PC-9 (cell line): ENCODE measurements at regions not wholly inside any gene's neighbourhood (a gene's known extent, or its start where the extent isn't known, plus 50 kb on each side); places are given as distances from the start of the nearest gene placed in this dataset.

Experiments used
- EZH2 ChIP-seq: fragments of 200-600 bp; sonication (generic); IDR thresholded peaks from 2 replicates; pipeline ENCODE4 v1.8.0; 2017; ENCODE audit warnings: antibody characterized with exemption, low read depth
- TF ChIP-seq, protein P1 (sequence below): fragments of 200-600 bp; sonication (generic); conservative IDR thresholded peaks from 2 replicates; pipeline ENCODE4 v1.6.1; 2017; ENCODE audit warnings: mixed run types, antibody characterized with exemption, mild to moderate bottlenecking, moderate library complexity

DNA sequence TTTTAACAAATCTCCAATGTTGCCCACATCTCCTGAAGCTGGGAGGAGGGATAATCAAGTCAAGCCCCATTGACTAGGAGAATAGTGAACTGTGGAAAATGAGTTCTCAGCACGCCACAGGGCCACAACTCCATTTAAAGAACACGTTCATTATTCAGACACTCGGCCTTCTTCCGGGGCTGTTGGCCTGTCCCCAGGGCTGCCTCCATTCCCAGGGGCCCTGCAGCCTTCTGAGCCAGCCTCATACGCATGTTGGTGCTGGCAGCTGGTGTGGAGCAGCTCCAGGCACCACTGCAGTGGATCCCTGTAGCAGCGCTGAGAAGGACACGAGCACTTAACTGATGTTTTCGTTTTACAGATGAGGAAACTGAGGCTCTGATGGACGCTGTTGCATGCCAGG, 87.5 kb upstream of the RCN1 start:
- TF ChIP-seq EZH2: no peak
- TF ChIP-seq, protein P1, sequence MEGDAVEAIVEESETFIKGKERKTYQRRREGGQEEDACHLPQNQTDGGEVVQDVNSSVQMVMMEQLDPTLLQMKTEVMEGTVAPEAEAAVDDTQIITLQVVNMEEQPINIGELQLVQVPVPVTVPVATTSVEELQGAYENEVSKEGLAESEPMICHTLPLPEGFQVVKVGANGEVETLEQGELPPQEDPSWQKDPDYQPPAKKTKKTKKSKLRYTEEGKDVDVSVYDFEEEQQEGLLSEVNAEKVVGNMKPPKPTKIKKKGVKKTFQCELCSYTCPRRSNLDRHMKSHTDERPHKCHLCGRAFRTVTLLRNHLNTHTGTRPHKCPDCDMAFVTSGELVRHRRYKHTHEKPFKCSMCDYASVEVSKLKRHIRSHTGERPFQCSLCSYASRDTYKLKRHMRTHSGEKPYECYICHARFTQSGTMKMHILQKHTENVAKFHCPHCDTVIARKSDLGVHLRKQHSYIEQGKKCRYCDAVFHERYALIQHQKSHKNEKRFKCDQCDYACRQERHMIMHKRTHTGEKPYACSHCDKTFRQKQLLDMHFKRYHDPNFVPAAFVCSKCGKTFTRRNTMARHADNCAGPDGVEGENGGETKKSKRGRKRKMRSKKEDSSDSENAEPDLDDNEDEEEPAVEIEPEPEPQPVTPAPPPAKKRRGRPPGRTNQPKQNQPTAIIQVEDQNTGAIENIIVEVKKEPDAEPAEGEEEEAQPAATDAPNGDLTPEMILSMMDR: no peak
